Non-pigmented ciliary epithelial cell (primary cell): ENCODE measurements at regions not wholly inside any gene's neighbourhood (a gene's known extent, or its start where the extent isn't known, plus 50 kb on each side); places are given as distances from the start of the nearest gene placed in this dataset.

Experiments used
- DNase-seq: peaks from one replicate; pipeline ENCODE4 v3.0.0-alpha.2; 2010; ENCODE audit warnings: low read depth

GRCh38 chr1:217373761-217374701 is 256.9 kb downstream of the GPATCH2 start:
- DNase-seq: no peak

- no peak for DNase-seq
These were observed 258.6 kb downstream of the GPATCH2 start for GRCh38 chr1:217372049-217372970.

- DNase-seq: no peak
These were observed 260.1 kb downstream of the GPATCH2 start for GRCh38 chr1:217370757-217371156.

- DNase-seq: no peak
These were observed 260.8 kb downstream of the GPATCH2 start for GRCh38 chr1:217369996-217370551.

GRCh38 chr1:217369271-217369981 is 261.5 kb downstream of the GPATCH2 start:
- no peak for DNase-seq

- no peak for DNase-seq
These were observed 266.7 kb downstream of the GPATCH2 start for GRCh38 chr1:217364220-217364619.

- DNase-seq: no peak
These were observed 267.6 kb downstream of the GPATCH2 start for GRCh38 chr1:217363319-217363718.

GRCh38 chr1:217360510-217360909 is 270.4 kb downstream of the GPATCH2 start:
- no peak for DNase-seq

GRCh38 chr1:217354895-217355294 is 276.0 kb downstream of the GPATCH2 start:
- no peak for DNase-seq

GRCh38 chr1:217348960-217349664 is 281.8 kb downstream of the GPATCH2 start:
- no peak for DNase-seq

- no peak for DNase-seq
These were observed 286.2 kb downstream of the GPATCH2 start for GRCh38 chr1:217344712-217345111.

GRCh38 chr1:217343907-217344306 is 287.0 kb downstream of the GPATCH2 start:
- no peak for DNase-seq

GRCh38 chr1:217342105-217342504 is 288.8 kb downstream of the GPATCH2 start:
- no peak for DNase-seq

GRCh38 chr1:217336724-217337123 is 294.2 kb downstream of the GPATCH2 start:
- DNase-seq: no peak

GRCh38 chr1:217333939-217334338 is 297.0 kb downstream of the GPATCH2 start:
- no peak for DNase-seq

GRCh38 chr1:217332431-217333065 is 298.3 kb downstream of the GPATCH2 start:
- DNase-seq: no peak

- no peak for DNase-seq
These were observed 299.2 kb downstream of the GPATCH2 start for GRCh38 chr1:217331698-217332097.

- no peak for DNase-seq
These were observed 303.0 kb downstream of the GPATCH2 start for GRCh38 chr1:217327901-217328300.

- DNase-seq: no peak
These were observed 308.1 kb downstream of the GPATCH2 start for GRCh38 chr1:217322834-217323233.

GRCh38 chr1:217315346-217315745 is 315.5 kb downstream of the GPATCH2 start:
- no peak for DNase-seq

GRCh38 chr1:217313096-217313495 is 317.8 kb downstream of the GPATCH2 start:
- no peak for DNase-seq
